Ramos (cell line): ENCODE measurements at regions not wholly inside any gene's neighbourhood (a gene's known extent, or its start where the extent isn't known, plus 50 kb on each side); places are given as distances from the start of the nearest gene placed in this dataset.

ENCODE experiments used
- in situ Hi-C: fragments of 300-500 bp; cut with MboI; formaldehyde crosslinking; loops from one replicate; pipeline ENCODE4 v1.14.3; 2022; ENCODE audit warnings: low sequenced_read_pairs; ENCODE audit not compliant: unreplicated experiment

GRCh38 chr15:95975212-95975611, 355.3 kb upstream of the NR2F2 start:
- in situ Hi-C loops = no loop called here

GRCh38 chr15:95979286-95979685, 351.2 kb upstream of the NR2F2 start:
- in situ Hi-C loops = no loop called here

- in situ Hi-C loops = no loop called here
Measured at GRCh38 chr15:95981209-95981608, 349.3 kb upstream of the NR2F2 start.

GRCh38 chr15:95987299-95987698, 343.2 kb upstream of the NR2F2 start:
- in situ Hi-C loops = no loop called here

- in situ Hi-C loops = no loop called here
Measured at GRCh38 chr15:95987886-95988573, 342.5 kb upstream of the NR2F2 start.

- in situ Hi-C loops = no loop called here
Measured at GRCh38 chr15:95988574-95988887, 342.0 kb upstream of the NR2F2 start.

GRCh38 chr15:95989392-95989791, 341.1 kb upstream of the NR2F2 start:
- in situ Hi-C loops = no loop called here

GRCh38 chr15:95990833-95991232, 339.7 kb upstream of the NR2F2 start:
- in situ Hi-C loops = no loop called here

- in situ Hi-C loops = no loop called here
Measured at GRCh38 chr15:95994418-95994817, 336.1 kb upstream of the NR2F2 start.

GRCh38 chr15:95995375-95996168, 334.9 kb upstream of the NR2F2 start:
- in situ Hi-C loops = no loop called here

- in situ Hi-C loops = no loop called here
Measured at GRCh38 chr15:95996494-95996893, 334.0 kb upstream of the NR2F2 start.

- in situ Hi-C loops = no loop called here
Measured at GRCh38 chr15:95998935-95999334, 331.6 kb upstream of the NR2F2 start.

GRCh38 chr15:96002890-96003859, 327.3 kb upstream of the NR2F2 start:
- in situ Hi-C loops = no loop called here

GRCh38 chr15:96005906-96006305, 324.6 kb upstream of the NR2F2 start:
- in situ Hi-C loops = no loop called here

GRCh38 chr15:96011136-96011535, 319.4 kb upstream of the NR2F2 start:
- in situ Hi-C loops = no loop called here

- in situ Hi-C loops = no loop called here
Measured at GRCh38 chr15:96014939-96015338, 315.6 kb upstream of the NR2F2 start.

- in situ Hi-C loops = no loop called here
Measured at GRCh38 chr15:96019114-96019513, 311.4 kb upstream of the NR2F2 start.

- in situ Hi-C loops = no loop called here
Measured at GRCh38 chr15:96020133-96020532, 310.4 kb upstream of the NR2F2 start.

- in situ Hi-C loops = no loop called here
Measured at GRCh38 chr15:96020797-96021196, 309.7 kb upstream of the NR2F2 start.

- in situ Hi-C loops = no loop called here
Measured at GRCh38 chr15:96023081-96023480, 307.4 kb upstream of the NR2F2 start.

GRCh38 chr15:96027501-96027900, 303.0 kb upstream of the NR2F2 start:
- in situ Hi-C loops = no loop called here
